B cell (primary cell): ENCODE measurements at regions not wholly inside any gene's neighbourhood (a gene's known extent, or its start where the extent isn't known, plus 50 kb on each side); places are given as distances from the start of the nearest gene placed in this dataset.

ENCODE experiments used
- EZH2 ChIP-seq: IDR thresholded peaks from 2 replicates; pipeline ENCODE4 v1.6.1; 2012; ENCODE audit warnings: borderline replicate concordance, low read depth, mild to moderate bottlenecking, moderate library complexity, low read length; ENCODE audit not compliant: insufficient read depth, poor library complexity, severe bottlenecking
- TF ChIP-seq, protein P1 (sequence below): fragments of 200-600 bp; IDR thresholded peaks from one replicate; pipeline ENCODE4 v1.8.0; 2022; ENCODE audit warnings: antibody characterized with exemption, mild to moderate bottlenecking

DNA sequence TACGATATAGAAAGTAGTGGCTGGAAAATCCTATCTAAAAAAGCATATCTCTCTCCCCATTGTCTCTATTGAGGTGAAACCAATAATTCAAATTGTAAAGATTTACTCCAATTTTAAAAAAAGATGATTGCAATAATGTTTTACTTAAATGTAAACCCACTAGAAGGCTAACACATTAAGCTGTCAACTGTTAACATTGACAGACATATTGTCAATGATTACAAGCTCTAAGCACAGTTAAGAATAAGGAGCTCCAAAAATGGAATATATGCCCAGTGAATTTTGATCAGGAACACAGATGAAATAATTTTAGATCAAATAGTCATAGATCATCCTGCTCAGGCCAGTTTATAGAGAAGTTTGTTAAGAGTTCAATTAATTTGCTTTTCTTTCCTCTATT is 123.6 kb upstream of the NETO1 start:
- TF ChIP-seq, protein P1, sequence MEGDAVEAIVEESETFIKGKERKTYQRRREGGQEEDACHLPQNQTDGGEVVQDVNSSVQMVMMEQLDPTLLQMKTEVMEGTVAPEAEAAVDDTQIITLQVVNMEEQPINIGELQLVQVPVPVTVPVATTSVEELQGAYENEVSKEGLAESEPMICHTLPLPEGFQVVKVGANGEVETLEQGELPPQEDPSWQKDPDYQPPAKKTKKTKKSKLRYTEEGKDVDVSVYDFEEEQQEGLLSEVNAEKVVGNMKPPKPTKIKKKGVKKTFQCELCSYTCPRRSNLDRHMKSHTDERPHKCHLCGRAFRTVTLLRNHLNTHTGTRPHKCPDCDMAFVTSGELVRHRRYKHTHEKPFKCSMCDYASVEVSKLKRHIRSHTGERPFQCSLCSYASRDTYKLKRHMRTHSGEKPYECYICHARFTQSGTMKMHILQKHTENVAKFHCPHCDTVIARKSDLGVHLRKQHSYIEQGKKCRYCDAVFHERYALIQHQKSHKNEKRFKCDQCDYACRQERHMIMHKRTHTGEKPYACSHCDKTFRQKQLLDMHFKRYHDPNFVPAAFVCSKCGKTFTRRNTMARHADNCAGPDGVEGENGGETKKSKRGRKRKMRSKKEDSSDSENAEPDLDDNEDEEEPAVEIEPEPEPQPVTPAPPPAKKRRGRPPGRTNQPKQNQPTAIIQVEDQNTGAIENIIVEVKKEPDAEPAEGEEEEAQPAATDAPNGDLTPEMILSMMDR: no peak
- no peak for TF ChIP-seq EZH2
